MM.1S (cell line): ENCODE measurements at regions not wholly inside any gene's neighbourhood (a gene's known extent, or its start where the extent isn't known, plus 50 kb on each side); places are given as distances from the start of the nearest gene placed in this dataset.

Experiments used
- EZH2phosphoT487 ChIP-seq: fragments of 300-600 bp; sonication (generic); IDR thresholded peaks from 2 replicates; pipeline ENCODE4 v1.6.1; 2018; ENCODE audit warnings: antibody characterized with exemption, low read length
- TF ChIP-seq, protein P1 (sequence below): fragments of 300-600 bp; sonication (generic); IDR thresholded peaks from 2 replicates; pipeline ENCODE4 v1.5.1; 2016; ENCODE audit warnings: antibody characterized with exemption, low read length, mixed read lengths

DNA sequence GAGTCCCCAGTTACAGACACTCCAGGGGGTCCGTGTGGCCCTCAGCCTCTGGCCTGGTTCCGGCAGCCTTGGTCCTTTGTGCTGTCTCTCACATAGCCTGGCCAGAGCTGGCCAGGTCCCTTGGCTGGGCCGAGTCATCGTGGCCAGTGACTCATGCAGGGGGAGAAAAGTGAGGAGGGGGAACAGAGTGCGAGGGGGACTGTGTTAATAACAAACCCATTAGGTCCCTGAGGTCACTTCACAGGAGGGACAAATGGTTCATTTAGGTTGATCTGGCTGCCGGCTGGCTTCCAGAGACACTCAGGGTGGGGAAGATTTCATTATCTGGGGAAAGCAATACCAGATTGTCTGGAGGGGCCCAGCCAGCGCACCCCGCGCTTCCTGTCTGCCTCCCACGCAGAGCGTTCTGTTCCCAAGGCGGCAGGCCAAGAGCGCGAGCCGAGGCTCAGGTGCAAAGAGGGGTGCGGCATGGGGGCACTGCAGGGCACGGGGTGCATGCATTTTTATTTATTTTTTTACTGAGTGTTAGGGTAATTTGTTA is 223.1 kb downstream of the SEC14L1 start:
- TF ChIP-seq, protein P1, sequence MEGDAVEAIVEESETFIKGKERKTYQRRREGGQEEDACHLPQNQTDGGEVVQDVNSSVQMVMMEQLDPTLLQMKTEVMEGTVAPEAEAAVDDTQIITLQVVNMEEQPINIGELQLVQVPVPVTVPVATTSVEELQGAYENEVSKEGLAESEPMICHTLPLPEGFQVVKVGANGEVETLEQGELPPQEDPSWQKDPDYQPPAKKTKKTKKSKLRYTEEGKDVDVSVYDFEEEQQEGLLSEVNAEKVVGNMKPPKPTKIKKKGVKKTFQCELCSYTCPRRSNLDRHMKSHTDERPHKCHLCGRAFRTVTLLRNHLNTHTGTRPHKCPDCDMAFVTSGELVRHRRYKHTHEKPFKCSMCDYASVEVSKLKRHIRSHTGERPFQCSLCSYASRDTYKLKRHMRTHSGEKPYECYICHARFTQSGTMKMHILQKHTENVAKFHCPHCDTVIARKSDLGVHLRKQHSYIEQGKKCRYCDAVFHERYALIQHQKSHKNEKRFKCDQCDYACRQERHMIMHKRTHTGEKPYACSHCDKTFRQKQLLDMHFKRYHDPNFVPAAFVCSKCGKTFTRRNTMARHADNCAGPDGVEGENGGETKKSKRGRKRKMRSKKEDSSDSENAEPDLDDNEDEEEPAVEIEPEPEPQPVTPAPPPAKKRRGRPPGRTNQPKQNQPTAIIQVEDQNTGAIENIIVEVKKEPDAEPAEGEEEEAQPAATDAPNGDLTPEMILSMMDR = no peak
- TF ChIP-seq EZH2phosphoT487 = no peak
